ENCODE measurements at regions not wholly inside any gene's neighbourhood (a gene's known extent, or its start where the extent isn't known, plus 50 kb on each side); places are given as distances from the start of the nearest gene placed in this dataset.

DNA sequence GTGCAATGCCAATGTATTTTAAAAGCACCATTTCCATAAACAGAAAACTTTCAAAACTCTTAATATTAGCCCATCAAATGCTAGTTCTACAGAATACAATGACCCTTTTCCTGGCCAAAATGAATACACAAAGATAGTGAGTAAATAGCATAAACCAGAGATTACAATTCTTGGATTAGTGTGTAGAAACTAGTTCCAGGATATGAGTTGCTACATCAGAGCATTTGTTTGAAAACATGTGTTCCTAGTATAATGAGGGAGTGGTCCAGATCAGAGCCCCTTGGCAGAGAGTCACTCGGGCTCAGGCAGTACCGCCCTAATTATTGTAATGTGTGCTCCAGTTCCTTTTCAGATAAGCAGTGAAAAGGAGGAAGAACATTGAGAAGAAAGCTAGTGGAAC is 63.7 kb upstream of the COL21A1 start:
- Histone ChIP-seq H4K8ac (replicated peaks; ENCODE audit: insufficient read length, low read depth, low read length) (no peak overlapping the region), H3K9ac (ENCODE audit: extremely low read depth, insufficient read length, low read length) (no peak overlapping the region), H3K9me3 (ENCODE audit: control insufficient read depth, low read depth, low read length) (no peaks in the 10 kb centered on the region), H3K23me2 (ENCODE audit: insufficient read length, low read depth, low read length, poor library complexity, severe bottlenecking) (no peaks in the 10 kb centered on the region), H2AK5ac (ENCODE audit: insufficient read length, low read length) (no peak overlapping the region), H3K79me2 (ENCODE audit: insufficient read depth, low read length) (no peaks in the 10 kb centered on the region), H3K27me3 (ENCODE audit: insufficient read depth, low read length) (no peaks in the 10 kb centered on the region), H3K23ac (ENCODE audit: insufficient read length, low read depth, low read length) (no peak overlapping the region), H3K27ac (ENCODE audit: insufficient read length, low read depth, low read length) (no peak overlapping the region), H3K14ac (ENCODE audit: insufficient read depth, low read length) (no peak overlapping the region), H3K79me1 (ENCODE audit: insufficient read depth, low read depth, low read length, poor library complexity, severe bottlenecking) (no peaks in the 10 kb centered on the region), H2BK12ac (ENCODE audit: insufficient read length, low read depth, low read length) (no peak overlapping the region), H3K18ac (ENCODE audit: insufficient read length, low read depth, low read length) (no peak overlapping the region), H2BK5ac (ENCODE audit: insufficient read length, low read length) (no peak overlapping the region), H2BK15ac (ENCODE audit: low read depth, low read length) (no peak overlapping the region), H3K4me2 (ENCODE audit: insufficient read depth, insufficient read length, low read length) (no peak overlapping the region), H2BK20ac (ENCODE audit: low read depth, low read length, poor library complexity, severe bottlenecking) (no peak overlapping the region), H3K4ac (ENCODE audit: low read depth, low read length) (no peak overlapping the region), H3K56ac (ENCODE audit: insufficient read length, low read depth, low read length) (no peak overlapping the region), H4K5ac (ENCODE audit: insufficient read length, low read depth, low read length) (no peak overlapping the region), H4K91ac (ENCODE audit: insufficient read length, low read depth, low read length) (no peak overlapping the region), H2AFZ (ENCODE audit: low read length) (no peak overlapping the region), H2BK120ac (ENCODE audit: low read depth, low read length, poor library complexity, severe bottlenecking) (no peak overlapping the region), H3T11ph (ENCODE audit: low read length) (no peak overlapping the region), H3K4me1 (ENCODE audit: insufficient read depth, low read length) (no peaks in the 10 kb centered on the region), H4K20me1 (ENCODE audit: control insufficient read depth, insufficient read depth, insufficient read length) (no peaks in the 10 kb centered on the region)
- no peak for DNase-seq
- WGBS (ENCODE audit: extremely low coverage, insufficient read length, low lambda C conversion rate): no CpG with 5 or more reads among the region's 2 CpGs
- H3K4me3 Mint-ChIP-seq: no peak overlapping the region
- peaks cover 19 to 21% of the 10 kb centered on the region in 2 experiments for H3K9me3 Mint-ChIP-seq
- TF ChIP-seq, protein P1, sequence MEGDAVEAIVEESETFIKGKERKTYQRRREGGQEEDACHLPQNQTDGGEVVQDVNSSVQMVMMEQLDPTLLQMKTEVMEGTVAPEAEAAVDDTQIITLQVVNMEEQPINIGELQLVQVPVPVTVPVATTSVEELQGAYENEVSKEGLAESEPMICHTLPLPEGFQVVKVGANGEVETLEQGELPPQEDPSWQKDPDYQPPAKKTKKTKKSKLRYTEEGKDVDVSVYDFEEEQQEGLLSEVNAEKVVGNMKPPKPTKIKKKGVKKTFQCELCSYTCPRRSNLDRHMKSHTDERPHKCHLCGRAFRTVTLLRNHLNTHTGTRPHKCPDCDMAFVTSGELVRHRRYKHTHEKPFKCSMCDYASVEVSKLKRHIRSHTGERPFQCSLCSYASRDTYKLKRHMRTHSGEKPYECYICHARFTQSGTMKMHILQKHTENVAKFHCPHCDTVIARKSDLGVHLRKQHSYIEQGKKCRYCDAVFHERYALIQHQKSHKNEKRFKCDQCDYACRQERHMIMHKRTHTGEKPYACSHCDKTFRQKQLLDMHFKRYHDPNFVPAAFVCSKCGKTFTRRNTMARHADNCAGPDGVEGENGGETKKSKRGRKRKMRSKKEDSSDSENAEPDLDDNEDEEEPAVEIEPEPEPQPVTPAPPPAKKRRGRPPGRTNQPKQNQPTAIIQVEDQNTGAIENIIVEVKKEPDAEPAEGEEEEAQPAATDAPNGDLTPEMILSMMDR (conservative IDR thresholded peaks at IDR 0.05): no peak
- no peaks in the 10 kb centered on the region; a peak in 1 of 4 replicates for H3K4me1 Mint-ChIP-seq
- H3K27ac Mint-ChIP-seq: no peak overlapping the region
- no peaks in the 10 kb centered on the region; the same call in 1 of the 2 replicates for H3K27me3 Mint-ChIP-seq (ENCODE audit: low read depth)
- peaks cover 2 to 12% (median 3%) of the 10 kb centered on the region in 3 experiments; a peak in 4 of 7 replicates for H3K36me3 Mint-ChIP-seq (ENCODE audit: insufficient read depth in 1 of 3, low read depth in 3 of 3)
